ENCODE measurements at regions not wholly inside any gene's neighbourhood (a gene's known extent, or its start where the extent isn't known, plus 50 kb on each side); places are given as distances from the start of the nearest gene placed in this dataset.

DNA sequence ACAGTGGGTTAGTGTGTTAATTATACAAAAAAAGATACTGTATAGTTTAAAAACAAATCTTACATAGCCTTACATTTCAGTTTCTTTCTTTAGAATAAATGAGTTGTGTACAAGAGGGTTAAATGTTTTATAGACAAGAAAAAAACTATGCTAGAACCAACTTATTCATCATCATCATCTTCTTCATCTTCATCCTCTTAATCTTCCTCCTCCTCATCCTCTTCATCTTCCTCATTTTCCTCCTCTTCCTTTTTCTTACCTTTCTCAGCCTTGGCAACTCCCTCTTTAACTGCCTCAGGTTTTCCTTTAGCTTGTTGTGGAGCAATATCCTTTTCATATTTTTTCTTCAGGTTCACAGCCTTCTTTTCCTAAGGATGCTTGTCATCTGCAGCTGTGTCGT lies 53.7 kb downstream of the RPS12 start:
- Histone ChIP-seq H3K4me1 (no peaks in the 10 kb centered on the region), H3K4me3 (no peak overlapping the region), H3K36me3 (no peaks in the 10 kb centered on the region), H3K27me3 (no peaks in the 10 kb centered on the region), H3K27ac (no peak overlapping the region), H3K9me3 (no peaks in the 10 kb centered on the region)
- intact Hi-C loops (cut with DNase I) = no loop called here
- TF ChIP-seq CTCF (IDR thresholded peaks at IDR 0.05) (no peak), POLR2A (IDR thresholded peaks at IDR 0.05) (no peak)
- 80 to 94% methylated on average over 1 of the region's 1 CpG for WGBS, 2 donors
- no peak for DNase-seq

DNA sequence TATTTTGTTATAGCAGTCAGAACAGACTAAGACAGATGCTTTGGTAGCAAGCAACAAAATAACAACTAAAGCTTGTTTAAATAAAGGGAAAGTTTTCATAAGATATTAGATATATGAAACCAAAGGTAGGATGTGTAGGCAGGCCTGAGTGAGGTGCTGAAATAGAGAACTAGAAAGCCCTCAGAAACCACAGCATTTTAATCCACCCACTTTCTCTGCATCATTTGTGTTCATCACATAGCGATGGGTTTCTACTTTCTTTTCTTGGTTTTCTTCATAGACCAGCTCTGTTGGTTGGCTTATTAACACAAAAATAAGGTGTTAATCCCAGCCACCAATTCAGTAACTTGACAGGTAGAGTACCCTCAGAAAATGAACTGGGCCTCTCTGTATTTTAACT lies 58.6 kb downstream of the RPS12 start:
- H3K27me3 ChIP-seq = no peaks in the 10 kb centered on the region
- no peak overlapping the region for H3K27ac ChIP-seq
- 75 to 83% methylated on average over 1 of the region's 1 CpG for WGBS, 2 donors
- peaks cover 0 to 5% (median 0%) of the 10 kb centered on the region in 3 donors for H3K9me3 ChIP-seq
- no peaks in the 10 kb centered on the region for H3K36me3 ChIP-seq
- intact Hi-C loops (cut with DNase I) = no loop called here
- H3K4me3 ChIP-seq = no peak overlapping the region
- TF ChIP-seq CTCF (IDR thresholded peaks at IDR 0.05) (no peak), POLR2A (IDR thresholded peaks at IDR 0.05) (no peak)
- no peak for DNase-seq
- H3K4me1 ChIP-seq = no peaks in the 10 kb centered on the region

GRCh38 chr6:132877003-132877402 lies 62.6 kb downstream of the RPS12 start:
- TF ChIP-seq POLR2A (IDR thresholded peaks at IDR 0.05) (no peak), CTCF (IDR thresholded peaks at IDR 0.05) (no peak)
- DNase-seq = no peak
- Histone ChIP-seq H3K27ac (no peak overlapping the region), H3K27me3 (no peaks in the 10 kb centered on the region), H3K4me1 (no peaks in the 10 kb centered on the region), H3K9me3 (peaks cover 0 to 5% (median 0%) of the 10 kb centered on the region in 3 donors), H3K4me3 (no peak overlapping the region), H3K36me3 (no peaks in the 10 kb centered on the region)
- intact Hi-C loops (cut with DNase I) = no loop called here
- whole genome bisulfite sequencing, 2 donors = 61 to 65% methylated on average over 2 of the region's 2 CpGs

- DNase-seq = no peak
- TF ChIP-seq POLR2A (IDR thresholded peaks at IDR 0.05) = no peak
- TF ChIP-seq CTCF (IDR thresholded peaks at IDR 0.05) = no peak
- H3K27ac ChIP-seq = no peak overlapping the region
- WGBS, 2 donors = 10 to 39% methylated on average over 1 of the region's 1 CpG
- H3K4me3 ChIP-seq = no peak overlapping the region
- no peaks in the 10 kb centered on the region for H3K4me1 ChIP-seq
- H3K36me3 ChIP-seq = no peaks in the 10 kb centered on the region
- H3K27me3 ChIP-seq = no peaks in the 10 kb centered on the region
- intact Hi-C loops (cut with DNase I) = no loop called here
- no peaks in the 10 kb centered on the region for H3K9me3 ChIP-seq
Measured at GRCh38 chr6:132887204-132887603, 72.8 kb downstream of the RPS12 start.

DNA sequence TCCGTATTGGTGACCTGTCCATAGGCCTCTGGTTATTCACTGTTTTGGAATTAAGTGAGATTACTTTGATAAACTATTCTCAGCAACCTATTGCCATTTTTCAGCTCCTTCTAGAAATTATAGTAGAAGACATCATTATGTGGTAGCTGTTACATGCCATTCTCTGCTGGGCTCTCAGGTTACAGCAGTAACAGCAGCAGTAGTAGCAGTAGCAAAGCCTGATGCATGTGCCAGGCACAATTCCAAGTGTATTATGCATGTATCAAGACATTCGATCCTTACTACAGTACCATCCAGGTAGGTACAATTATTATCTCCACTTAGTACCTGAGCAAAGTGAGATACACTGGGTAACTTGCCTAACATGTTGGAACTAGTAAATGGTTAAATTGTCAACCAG lies 74.3 kb downstream of the RPS12 start:
- 75 to 78% methylated on average over 2 of the region's 2 CpGs for WGBS, 2 donors
- Histone ChIP-seq H3K4me3 (no peak overlapping the region), H3K36me3 (no peaks in the 10 kb centered on the region), H3K27me3 (no peaks in the 10 kb centered on the region), H3K4me1 (no peaks in the 10 kb centered on the region), H3K9me3 (no peaks in the 10 kb centered on the region), H3K27ac (no peak overlapping the region)
- intact Hi-C loops (cut with DNase I) = no loop called here
- TF ChIP-seq CTCF (IDR thresholded peaks at IDR 0.05) (no peak), POLR2A (IDR thresholded peaks at IDR 0.05) (no peak)
- no peak for DNase-seq
